Trophoblast cell (in vitro differentiated cells and primary cell): ENCODE measurements at regions not wholly inside any gene's neighbourhood (a gene's known extent, or its start where the extent isn't known, plus 50 kb on each side); places are given as distances from the start of the nearest gene placed in this dataset.
"Not testable (repeated sequence)": the region's sequence is repeated elsewhere in the genome, so short reads cannot be mapped to it uniquely, and the experiment has no call there.

ENCODE experiments used
- DNase-seq, 2 donors: peaks; one replicate each; pipeline ENCODE4 v3.0.0-alpha.2; 2016
- H2AFZ ChIP-seq: 2 replicates; pipeline ENCODE4 v1.6.1; 2013; ENCODE audit warnings: low read length, moderate library complexity, mild to moderate bottlenecking; ENCODE audit not compliant: insufficient read depth, poor library complexity
- H2AK5ac ChIP-seq: 2 replicates; pipeline ENCODE4 v1.6.1; 2013; ENCODE audit warnings: mild to moderate bottlenecking, low read length
- H2BK120ac ChIP-seq: 2 replicates; pipeline ENCODE4 v1.6.1; 2013; ENCODE audit warnings: low read length, mild to moderate bottlenecking, moderate library complexity; ENCODE audit not compliant: insufficient read depth, poor library complexity
- H2BK12ac ChIP-seq: 2 replicates; pipeline ENCODE4 v1.6.1; 2013; ENCODE audit warnings: mild to moderate bottlenecking, low read length, moderate library complexity
- H2BK5ac ChIP-seq: 2 replicates; pipeline ENCODE4 v1.6.1; 2013; ENCODE audit warnings: low read length, low read depth, moderate library complexity, mild to moderate bottlenecking; ENCODE audit not compliant: poor library complexity
- H3K14ac ChIP-seq: 2 replicates; pipeline ENCODE4 v1.6.1; 2013; ENCODE audit warnings: mild to moderate bottlenecking, low read length
- H3K18ac ChIP-seq: 2 replicates; pipeline ENCODE4 v1.6.1; 2013; ENCODE audit warnings: mild to moderate bottlenecking, low read length
- H3K23ac ChIP-seq: 2 replicates; pipeline ENCODE4 v1.6.1; 2013; ENCODE audit warnings: low read length
- H3K27ac ChIP-seq: 2 replicates; pipeline ENCODE4 v1.5.1; 2013; ENCODE audit warnings: low read depth, mild to moderate bottlenecking, inconsistent platforms, low read length, moderate library complexity
- H3K27me3 ChIP-seq: 2 replicates; pipeline ENCODE4 v1.6.1; 2013; ENCODE audit warnings: inconsistent platforms, mild to moderate bottlenecking, low read length, moderate library complexity; ENCODE audit not compliant: insufficient read depth
- H3K36me3 ChIP-seq, 2 experiments: 1 replicate in 1 of 2; 2 replicates in 1 of 2; pipeline ENCODE4 v1.6.1; 2013; ENCODE audit warnings: low read length in 2 of 2, mild to moderate bottlenecking in 2 of 2, moderate library complexity in 1 of 2; ENCODE audit not compliant: insufficient read depth in 2 of 2, control insufficient read depth in 1 of 2
- H3K4ac ChIP-seq: 2 replicates; pipeline ENCODE4 v1.6.1; 2013; ENCODE audit warnings: low read depth, mild to moderate bottlenecking, low read length, moderate library complexity
- H3K4me1 ChIP-seq, 2 experiments: 1 replicate in 1 of 2; 2 replicates in 1 of 2; pipeline ENCODE4 v1.6.1; 2013; ENCODE audit warnings: low read length in 2 of 2, mild to moderate bottlenecking in 2 of 2, moderate library complexity in 1 of 2; ENCODE audit not compliant: insufficient read depth in 2 of 2, control insufficient read depth in 1 of 2
- H3K4me2 ChIP-seq: 2 replicates; pipeline ENCODE4 v1.6.1; 2013; ENCODE audit warnings: inconsistent platforms, mild to moderate bottlenecking, low read length, moderate library complexity
- H3K4me3 ChIP-seq: 2 replicates; pipeline ENCODE4 v1.5.1; 2013; ENCODE audit warnings: mild to moderate bottlenecking, low read depth, low read length, inconsistent platforms
- H3K79me1 ChIP-seq: one replicate; pipeline ENCODE4 v1.6.1; 2013; ENCODE audit warnings: low read length
- H3K79me2 ChIP-seq: 2 replicates; pipeline ENCODE4 v1.6.1; 2013; ENCODE audit warnings: low read length, mild to moderate bottlenecking; ENCODE audit not compliant: control insufficient read depth, insufficient read depth, poor library complexity
- H3K9ac ChIP-seq: 2 replicates; pipeline ENCODE4 v1.6.1; 2013; ENCODE audit warnings: mild to moderate bottlenecking, low read length
- H3K9me3 ChIP-seq: 2 replicates; pipeline ENCODE4 v1.6.1; 2013; ENCODE audit warnings: low read depth, mild to moderate bottlenecking, control low read depth, inconsistent platforms, low read length; ENCODE audit not compliant: insufficient read depth
- H4K12ac ChIP-seq: 2 replicates; pipeline ENCODE4 v1.6.1; 2013; ENCODE audit warnings: low read depth, mild to moderate bottlenecking, low read length, moderate library complexity
- H4K8ac ChIP-seq: 2 replicates; pipeline ENCODE4 v1.6.1; 2013; ENCODE audit warnings: low read depth, mild to moderate bottlenecking, low read length, moderate library complexity
- H4K91ac ChIP-seq: one replicate; pipeline ENCODE4 v1.6.1; 2013; ENCODE audit warnings: low read depth, mild to moderate bottlenecking, low read length, moderate library complexity
- WGBS: extraction: QIAGEN DNeasy Blood & Tissue Kit; methylation state at CpG from one replicate; pipeline ENCODE4 v1.1.7; 2013; ENCODE audit warnings: missing lambda C conversion rate; ENCODE audit not compliant: insufficient read length, insufficient coverage; ENCODE audit errors: extremely low coverage; 5-methylcytosine and 5-hydroxymethylcytosine counted together

GRCh38 chr9:63814970-63815669 is 1469.9 kb downstream of the FOXD4L5 start:
- H2BK5ac ChIP-seq, H3K27ac ChIP-seq, H3K4me3 ChIP-seq, H3K4ac ChIP-seq, H2AFZ ChIP-seq, H2BK12ac ChIP-seq, H2AK5ac ChIP-seq, H3K23ac ChIP-seq, H3K79me1 ChIP-seq, H2BK120ac ChIP-seq, H3K18ac ChIP-seq, H3K4me1 ChIP-seq, H3K36me3 ChIP-seq, DNase-seq, H3K9ac ChIP-seq, H3K4me2 ChIP-seq, H3K14ac ChIP-seq, H4K12ac ChIP-seq, H4K91ac ChIP-seq, H4K8ac ChIP-seq, H3K79me2 ChIP-seq: not testable (repeated sequence)
- WGBS: no CpG with 5 or more reads among the region's 52 CpGs
- peaks cover 30% of the 10 kb centered on the region for H3K9me3 ChIP-seq
- peaks cover 10% of the 10 kb centered on the region for H3K27me3 ChIP-seq

- H3K4me1 ChIP-seq, H3K9ac ChIP-seq, H3K23ac ChIP-seq, H3K4me3 ChIP-seq, H4K91ac ChIP-seq, H3K36me3 ChIP-seq, H3K79me1 ChIP-seq, H4K8ac ChIP-seq, H3K14ac ChIP-seq, H3K18ac ChIP-seq, H2AK5ac ChIP-seq, H2BK12ac ChIP-seq, H3K79me2 ChIP-seq, H2BK5ac ChIP-seq, H4K12ac ChIP-seq, H2AFZ ChIP-seq, H2BK120ac ChIP-seq, H3K27ac ChIP-seq, H3K4me2 ChIP-seq, H3K4ac ChIP-seq, DNase-seq: not testable (repeated sequence)
- peaks cover 10% of the 10 kb centered on the region for H3K27me3 ChIP-seq
- H3K9me3 ChIP-seq: peaks cover 30% of the 10 kb centered on the region
- WGBS: no CpG with 5 or more reads among the region's 39 CpGs
These were observed 1471.5 kb downstream of the FOXD4L5 start for GRCh38 chr9:63813391-63814021.

- not testable (repeated sequence) for H3K9ac ChIP-seq
- WGBS: no CpG with 5 or more reads among the region's 34 CpGs
These were observed 1472.2 kb downstream of the FOXD4L5 start for GRCh38 chr9:63812822-63813221.

GRCh38 chr9:63804205-63804604 is 1480.8 kb downstream of the FOXD4L5 start:
- no CpG with 5 or more reads among the region's 5 CpGs for WGBS

More at GRCh38 chr9:63812822-63813221, 1472.2 kb downstream of the FOXD4L5 start:
- not testable (repeated sequence) for H3K36me3 ChIP-seq, H3K27me3 ChIP-seq, H3K23ac ChIP-seq, H3K18ac ChIP-seq, H3K4me1 ChIP-seq, H2BK120ac ChIP-seq, H3K79me1 ChIP-seq, H3K27ac ChIP-seq, H4K8ac ChIP-seq, H3K4me3 ChIP-seq, H2AFZ ChIP-seq, H3K79me2 ChIP-seq, H3K4me2 ChIP-seq, H2BK12ac ChIP-seq, H2BK5ac ChIP-seq, DNase-seq, H2AK5ac ChIP-seq, H4K91ac ChIP-seq, H3K14ac ChIP-seq, H4K12ac ChIP-seq, H3K4ac ChIP-seq
- H3K9me3 ChIP-seq: peaks cover 27% of the 10 kb centered on the region

More at GRCh38 chr9:63804205-63804604, 1480.8 kb downstream of the FOXD4L5 start:
- H3K23ac ChIP-seq, H3K79me2 ChIP-seq, H4K91ac ChIP-seq, H3K4ac ChIP-seq, H2AFZ ChIP-seq, H3K36me3 ChIP-seq, H3K4me1 ChIP-seq, H2BK120ac ChIP-seq, H4K12ac ChIP-seq, H3K18ac ChIP-seq, H2AK5ac ChIP-seq, H3K27ac ChIP-seq, H3K79me1 ChIP-seq, H4K8ac ChIP-seq, H3K14ac ChIP-seq, DNase-seq, H2BK12ac ChIP-seq, H3K9me3 ChIP-seq, H2BK5ac ChIP-seq, H3K27me3 ChIP-seq, H3K4me3 ChIP-seq, H3K4me2 ChIP-seq, H3K9ac ChIP-seq: not testable (repeated sequence)
